HG03103 (cell line): ENCODE measurements at regions not wholly inside any gene's neighbourhood (a gene's known extent, or its start where the extent isn't known, plus 50 kb on each side); places are given as distances from the start of the nearest gene placed in this dataset.

Experiments
- ATAC-seq: cut with Tn5 transposase; IDR thresholded peaks from one replicate; pipeline ENCODE4 v1.9.1; 2021; ENCODE audit warnings: low read depth; ENCODE audit not compliant: unreplicated experiment

DNA sequence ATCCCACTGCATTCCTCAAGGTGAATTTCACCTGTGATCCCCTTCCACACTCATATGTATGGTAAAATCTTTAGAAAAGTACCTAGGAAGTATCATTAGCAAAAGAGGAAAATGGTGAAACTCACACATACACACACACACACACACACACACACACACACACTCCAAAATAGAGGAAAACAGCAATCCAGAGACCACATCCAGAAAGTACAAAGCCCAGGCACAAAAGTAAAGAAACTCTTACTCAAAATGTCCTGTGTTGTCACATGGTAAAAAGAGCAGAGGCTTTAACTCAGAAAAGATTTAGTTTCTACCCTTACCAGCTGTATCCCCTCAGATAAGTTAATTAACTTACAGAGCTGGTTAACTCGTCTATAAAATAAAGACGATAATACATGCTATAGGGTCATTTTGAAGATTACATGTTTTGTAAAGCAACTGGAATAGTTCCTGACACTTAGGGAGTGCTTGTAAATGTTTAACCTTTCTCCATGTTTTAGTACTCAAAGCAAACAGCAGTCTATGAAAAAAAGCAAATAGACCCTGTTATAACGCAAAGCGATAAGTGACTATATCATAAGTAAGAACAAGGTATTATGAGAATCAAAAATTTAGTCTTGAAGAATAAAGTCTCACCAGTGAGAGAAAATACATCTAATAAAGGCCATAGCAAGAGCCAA is 360.0 kb upstream of the LRATD1 start:
- no peak for ATAC-seq

DNA sequence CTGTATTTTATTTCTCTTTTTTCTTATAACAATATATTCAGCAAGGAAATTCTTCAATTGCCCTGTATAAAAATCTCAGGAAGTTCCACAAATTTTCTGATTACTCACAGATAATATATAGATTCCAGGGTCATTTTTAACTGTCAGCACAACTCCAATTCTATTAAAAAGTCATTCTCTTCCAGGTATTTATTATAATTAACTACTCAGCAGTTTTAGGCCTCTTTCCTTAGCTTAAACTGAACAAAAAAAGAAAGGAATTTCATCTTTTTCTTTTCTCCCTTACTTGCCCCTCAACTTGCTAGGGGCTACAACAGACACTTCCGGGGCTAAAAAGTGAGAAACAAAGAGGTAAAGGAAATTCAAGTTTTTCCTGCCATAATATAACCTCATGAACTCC is 358.9 kb upstream of the LRATD1 start:
- ATAC-seq, result no peak

DNA sequence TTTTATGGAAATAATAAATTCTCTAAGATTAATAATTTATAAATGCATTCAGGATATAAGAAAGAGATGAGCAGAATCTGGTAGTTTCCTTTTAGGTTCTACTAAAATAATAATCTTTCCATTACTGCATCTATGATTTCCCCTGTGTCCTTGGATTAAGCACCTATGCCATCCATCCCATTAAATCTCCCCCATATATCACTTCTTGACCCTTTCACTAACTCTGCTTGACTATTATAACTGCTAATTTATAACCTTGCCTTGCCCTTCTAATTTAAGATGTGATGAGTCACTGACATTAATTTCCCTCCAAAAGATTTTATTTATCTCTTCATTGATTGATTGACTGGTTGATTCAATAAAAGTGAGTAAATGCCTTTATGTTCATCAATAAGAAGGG is 348.3 kb upstream of the LRATD1 start:
- ATAC-seq, result no peak

GRCh38 chr2:14285812-14286211 is 346.7 kb upstream of the LRATD1 start:
- ATAC-seq, result no peak

DNA sequence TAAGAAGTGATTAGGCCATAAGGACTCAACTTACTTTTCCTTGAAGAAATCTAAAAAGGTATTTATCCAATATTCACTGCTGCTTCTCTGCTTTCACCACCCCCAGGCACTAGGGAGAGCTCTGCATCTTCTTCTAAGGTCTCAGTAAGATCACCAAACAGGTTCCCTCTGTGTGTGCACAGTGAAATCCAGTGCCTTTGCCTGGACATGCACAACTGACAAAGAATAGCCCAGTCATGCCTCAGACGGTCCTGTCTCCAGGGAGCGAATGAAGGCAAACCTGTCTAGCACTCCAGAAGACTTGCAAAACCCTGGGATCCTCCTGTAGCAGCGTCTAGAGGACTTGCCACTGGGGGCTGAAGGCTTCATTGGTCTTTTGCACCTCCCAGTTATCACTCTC is 344.5 kb upstream of the LRATD1 start:
- no peak for ATAC-seq

- ATAC-seq, result no peak
These were observed 339.6 kb upstream of the LRATD1 start for GRCh38 chr2:14292964-14293363.

DNA sequence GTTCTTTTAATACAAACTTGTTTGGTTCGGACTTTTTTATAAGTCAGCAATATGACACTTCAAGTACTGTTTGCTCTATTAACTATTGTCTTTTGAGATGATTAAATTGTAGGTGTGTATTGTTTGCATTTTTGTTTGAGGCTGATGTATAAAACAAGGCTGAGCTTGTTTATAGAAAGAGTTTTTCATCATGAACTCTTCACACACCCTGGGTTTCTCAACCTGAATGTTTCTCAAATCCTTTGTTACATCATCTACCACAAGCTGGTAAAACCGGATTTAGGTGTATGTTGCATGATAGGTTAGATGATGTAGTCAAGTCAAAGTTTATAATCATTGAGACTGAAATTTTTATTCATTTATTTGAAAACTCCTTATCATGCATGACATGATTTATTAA is 335.2 kb upstream of the LRATD1 start:
- no peak for ATAC-seq

- ATAC-seq, result no peak
These were observed 334.6 kb upstream of the LRATD1 start for GRCh38 chr2:14297906-14298305.

- no peak for ATAC-seq
These were observed 331.2 kb upstream of the LRATD1 start for GRCh38 chr2:14301331-14301730.

- ATAC-seq, result peak; percentile 91
These were observed 329.0 kb upstream of the LRATD1 start for GRCh38 chr2:14303366-14304115.

DNA sequence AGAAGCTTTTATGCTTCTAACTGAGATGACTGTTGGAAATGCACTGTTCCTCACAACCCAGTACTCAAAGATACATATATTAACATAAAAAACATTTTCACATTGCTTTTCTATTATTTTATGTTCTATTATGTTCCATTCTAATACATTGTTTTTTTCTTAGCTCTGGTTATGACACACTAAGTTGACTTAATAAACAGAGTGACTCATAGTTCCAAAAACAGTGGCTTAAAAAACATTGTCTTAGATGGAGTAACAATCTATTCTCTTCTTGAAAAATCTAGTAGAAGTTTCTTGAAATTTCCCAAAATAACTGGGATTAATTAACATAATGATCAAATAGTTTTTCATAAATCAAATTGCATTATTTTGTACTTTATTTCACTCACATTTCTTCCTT is 328.2 kb upstream of the LRATD1 start:
- ATAC-seq, result no peak

DNA sequence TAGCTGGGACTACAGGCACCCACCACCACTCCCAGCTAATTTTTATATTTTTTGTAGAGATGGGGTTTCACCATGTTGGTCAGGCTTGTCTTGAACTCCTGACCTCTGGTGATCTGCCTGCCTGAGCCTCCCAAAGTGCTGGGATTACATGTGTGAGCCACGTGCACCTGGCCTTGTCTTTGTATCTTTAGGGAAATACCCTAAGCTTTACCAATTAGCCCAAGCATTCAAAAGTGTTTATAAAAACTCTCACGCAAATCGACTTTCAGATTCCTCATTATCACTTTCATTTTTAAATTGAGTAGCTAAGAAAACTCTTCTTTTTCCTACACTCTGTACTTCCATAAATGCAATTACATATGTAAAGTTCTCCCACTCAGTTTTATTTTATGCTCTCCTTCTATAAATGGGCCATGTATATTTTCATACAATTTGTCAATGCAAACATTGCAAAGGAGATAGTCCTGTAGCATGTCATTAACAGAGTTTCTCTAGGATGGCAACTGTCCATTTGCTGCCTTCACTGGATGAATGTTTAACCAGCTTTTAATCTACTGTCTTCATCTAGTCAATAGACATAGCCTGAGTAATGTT is 326.2 kb upstream of the LRATD1 start:
- no peak for ATAC-seq

DNA sequence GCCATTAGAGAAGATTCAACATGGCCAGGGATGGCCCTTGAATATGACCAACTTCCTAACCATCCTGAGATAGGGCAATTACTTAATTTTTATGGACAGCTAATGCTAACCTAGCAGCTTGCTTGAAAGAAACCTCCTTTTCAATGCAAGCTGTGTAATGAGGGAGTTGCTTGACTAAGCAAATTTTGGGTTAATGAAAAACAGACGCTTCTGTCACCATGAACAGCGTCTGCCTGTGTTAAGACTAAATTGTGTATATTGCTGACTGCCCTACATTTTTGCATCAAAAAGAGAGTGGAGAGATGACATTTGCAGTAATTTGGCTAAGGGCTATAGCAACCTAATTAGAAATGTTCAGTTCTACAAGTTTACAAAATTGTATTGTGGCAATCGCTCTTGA is 319.2 kb upstream of the LRATD1 start:
- no peak for ATAC-seq

DNA sequence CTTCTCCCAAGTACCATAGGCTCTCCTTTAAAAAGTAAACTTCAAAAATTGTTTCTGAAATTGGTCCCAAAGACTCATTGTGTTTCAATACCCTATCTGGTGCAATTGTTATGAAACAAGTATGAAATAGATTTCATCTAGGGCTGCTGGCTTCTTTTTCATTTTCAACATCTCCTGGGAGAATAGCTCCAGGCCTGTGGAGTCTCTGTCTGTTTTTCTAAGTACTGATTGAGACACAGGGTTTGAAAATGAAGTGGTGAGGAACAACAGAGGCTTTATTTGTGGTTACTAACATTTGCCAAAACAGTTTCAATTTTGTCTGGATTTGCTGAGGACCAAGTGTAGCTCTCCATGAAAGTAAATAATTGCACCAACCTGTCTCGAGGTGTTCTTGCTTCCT is 315.9 kb upstream of the LRATD1 start:
- no peak for ATAC-seq

DNA sequence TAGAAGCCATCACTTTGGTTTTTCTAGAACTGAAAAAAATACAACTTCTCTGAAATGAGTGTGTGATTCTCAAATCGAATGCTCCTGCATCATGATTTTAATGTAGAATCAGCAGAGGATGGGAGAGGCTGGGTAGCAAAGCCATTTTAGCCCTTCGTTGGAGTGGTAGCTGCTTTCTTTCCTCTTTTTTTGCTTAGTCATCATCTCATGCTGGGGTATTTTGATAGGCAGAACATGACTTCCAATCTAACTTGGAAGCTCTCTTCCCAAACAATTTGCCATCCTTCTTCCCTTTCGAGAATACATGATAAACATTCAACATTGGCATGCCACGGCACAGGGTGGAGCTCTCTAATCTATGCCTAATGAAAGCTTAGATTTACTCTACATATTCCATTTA is 311.2 kb upstream of the LRATD1 start:
- ATAC-seq, result no peak

- no peak for ATAC-seq
These were observed 310.2 kb upstream of the LRATD1 start for GRCh38 chr2:14322306-14322705.

- no peak for ATAC-seq
These were observed 308.2 kb upstream of the LRATD1 start for GRCh38 chr2:14324308-14324707.

DNA sequence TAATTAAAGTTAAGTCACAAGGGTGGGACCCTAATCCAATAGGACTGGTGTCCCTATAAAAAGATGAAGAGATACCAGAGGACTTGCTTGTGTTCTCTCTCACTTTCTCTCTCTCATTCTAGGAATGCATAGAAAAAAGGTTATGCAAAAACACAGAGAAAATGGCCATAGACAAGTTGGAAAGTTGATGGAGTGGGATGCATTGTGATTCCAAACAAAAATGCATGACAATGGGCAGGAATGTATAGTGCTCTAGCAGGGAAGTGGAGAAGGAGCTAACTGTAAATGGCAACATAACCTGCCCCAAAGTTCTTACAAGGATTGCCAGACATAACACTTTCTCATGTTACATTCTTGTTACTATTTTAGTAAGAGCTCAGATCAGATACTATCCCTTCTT is 301.6 kb upstream of the LRATD1 start:
- ATAC-seq, result no peak

DNA sequence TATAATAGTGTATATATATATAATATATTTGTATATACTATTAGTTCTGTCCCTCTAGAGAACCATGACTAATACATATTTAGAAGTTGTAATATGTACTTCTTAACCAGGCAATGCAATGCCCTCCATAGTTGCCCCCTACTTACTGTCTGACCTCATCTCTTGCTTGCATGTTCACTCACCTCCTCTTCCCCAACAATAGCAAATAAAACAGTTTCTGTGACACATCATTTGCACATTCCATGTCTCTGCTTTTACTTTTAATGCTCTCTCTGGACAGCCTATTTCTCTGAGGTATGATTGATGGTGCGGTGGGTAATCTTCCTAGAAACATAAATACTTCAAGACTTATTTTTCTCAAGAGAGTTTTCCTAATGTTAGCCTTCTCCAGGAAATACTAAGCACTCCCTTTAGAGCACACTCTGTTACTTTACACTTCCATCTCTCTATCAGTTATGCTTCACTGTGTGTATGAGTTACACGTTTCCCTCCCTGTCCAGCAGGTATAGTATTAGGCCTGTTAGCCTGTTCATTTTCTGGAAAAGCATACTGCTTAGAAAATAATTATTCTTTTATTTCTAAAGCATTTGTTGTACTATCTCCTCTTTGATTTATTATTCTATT is 295.6 kb upstream of the LRATD1 start:
- ATAC-seq, result no peak

GRCh38 chr2:14340703-14341102 is 291.8 kb upstream of the LRATD1 start:
- ATAC-seq, result no peak

- ATAC-seq, result no peak
These were observed 290.2 kb upstream of the LRATD1 start for GRCh38 chr2:14342313-14342712.

- no peak for ATAC-seq
These were observed 288.2 kb upstream of the LRATD1 start for GRCh38 chr2:14344355-14344754.
